ENCODE measurements at regions not wholly inside any gene's neighbourhood (a gene's known extent, or its start where the extent isn't known, plus 50 kb on each side); places are given as distances from the start of the nearest gene placed in this dataset.

DNA sequence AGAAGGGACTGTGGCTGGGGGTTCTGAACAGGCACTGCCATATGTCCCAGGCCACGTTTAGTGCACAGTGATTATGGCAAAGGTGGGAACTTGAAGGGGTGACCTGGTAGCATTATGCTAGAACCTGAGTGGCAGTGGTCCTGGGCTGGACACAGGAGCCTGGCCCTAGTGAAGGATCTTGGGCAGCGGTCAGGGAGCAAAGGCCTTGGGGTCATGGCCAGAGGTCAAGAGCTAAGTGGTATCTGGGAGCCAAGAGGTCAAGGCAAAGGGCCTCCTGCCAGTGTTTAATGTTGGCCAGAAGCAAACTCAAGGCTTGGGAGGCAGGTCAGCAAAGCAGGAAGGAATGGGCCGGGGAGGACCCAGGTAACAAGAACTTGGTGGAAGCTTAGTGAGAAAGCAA lies 254.5 kb downstream of the CDH26 start:
- TF ChIP-seq POLR2AphosphoS5 (IDR thresholded peaks at IDR 0.05; ENCODE audit: low read depth, low read length) (no peak), TAF1 (IDR thresholded peaks at IDR 0.05; ENCODE audit: borderline replicate concordance, insufficient read depth, low read length) (no peak), SIN3A (IDR thresholded peaks at IDR 0.05; ENCODE audit: borderline replicate concordance, insufficient read depth, low read length) (no peak), FOXP2 (optimal IDR thresholded peaks at IDR 0.05; ENCODE audit: borderline replicate concordance, extremely low read depth, extremely low read length, insufficient read depth) (no peak)
- TF ChIP-seq, protein P1, sequence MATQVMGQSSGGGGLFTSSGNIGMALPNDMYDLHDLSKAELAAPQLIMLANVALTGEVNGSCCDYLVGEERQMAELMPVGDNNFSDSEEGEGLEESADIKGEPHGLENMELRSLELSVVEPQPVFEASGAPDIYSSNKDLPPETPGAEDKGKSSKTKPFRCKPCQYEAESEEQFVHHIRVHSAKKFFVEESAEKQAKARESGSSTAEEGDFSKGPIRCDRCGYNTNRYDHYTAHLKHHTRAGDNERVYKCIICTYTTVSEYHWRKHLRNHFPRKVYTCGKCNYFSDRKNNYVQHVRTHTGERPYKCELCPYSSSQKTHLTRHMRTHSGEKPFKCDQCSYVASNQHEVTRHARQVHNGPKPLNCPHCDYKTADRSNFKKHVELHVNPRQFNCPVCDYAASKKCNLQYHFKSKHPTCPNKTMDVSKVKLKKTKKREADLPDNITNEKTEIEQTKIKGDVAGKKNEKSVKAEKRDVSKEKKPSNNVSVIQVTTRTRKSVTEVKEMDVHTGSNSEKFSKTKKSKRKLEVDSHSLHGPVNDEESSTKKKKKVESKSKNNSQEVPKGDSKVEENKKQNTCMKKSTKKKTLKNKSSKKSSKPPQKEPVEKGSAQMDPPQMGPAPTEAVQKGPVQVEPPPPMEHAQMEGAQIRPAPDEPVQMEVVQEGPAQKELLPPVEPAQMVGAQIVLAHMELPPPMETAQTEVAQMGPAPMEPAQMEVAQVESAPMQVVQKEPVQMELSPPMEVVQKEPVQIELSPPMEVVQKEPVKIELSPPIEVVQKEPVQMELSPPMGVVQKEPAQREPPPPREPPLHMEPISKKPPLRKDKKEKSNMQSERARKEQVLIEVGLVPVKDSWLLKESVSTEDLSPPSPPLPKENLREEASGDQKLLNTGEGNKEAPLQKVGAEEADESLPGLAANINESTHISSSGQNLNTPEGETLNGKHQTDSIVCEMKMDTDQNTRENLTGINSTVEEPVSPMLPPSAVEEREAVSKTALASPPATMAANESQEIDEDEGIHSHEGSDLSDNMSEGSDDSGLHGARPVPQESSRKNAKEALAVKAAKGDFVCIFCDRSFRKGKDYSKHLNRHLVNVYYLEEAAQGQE (IDR thresholded peaks at IDR 0.05; ENCODE audit: insufficient read depth in 1 of 2, low read depth in 2 of 2, low read length in 2 of 2): no peak

Measured in PFSK-1 (cell line).